ENCODE measurements at regions not wholly inside any gene's neighbourhood (a gene's known extent, or its start where the extent isn't known, plus 50 kb on each side); places are given as distances from the start of the nearest gene placed in this dataset.

- TF ChIP-seq POLR2A (IDR thresholded peaks at IDR 0.05) (no peak), CTCF (IDR thresholded peaks at IDR 0.05) (no peak)
Observed at GRCh38 chr1:162988869-162989268, 80.3 kb upstream of the RGS4 start.
